ENCODE measurements at regions not wholly inside any gene's neighbourhood (a gene's known extent, or its start where the extent isn't known, plus 50 kb on each side); places are given as distances from the start of the nearest gene placed in this dataset.

DNA sequence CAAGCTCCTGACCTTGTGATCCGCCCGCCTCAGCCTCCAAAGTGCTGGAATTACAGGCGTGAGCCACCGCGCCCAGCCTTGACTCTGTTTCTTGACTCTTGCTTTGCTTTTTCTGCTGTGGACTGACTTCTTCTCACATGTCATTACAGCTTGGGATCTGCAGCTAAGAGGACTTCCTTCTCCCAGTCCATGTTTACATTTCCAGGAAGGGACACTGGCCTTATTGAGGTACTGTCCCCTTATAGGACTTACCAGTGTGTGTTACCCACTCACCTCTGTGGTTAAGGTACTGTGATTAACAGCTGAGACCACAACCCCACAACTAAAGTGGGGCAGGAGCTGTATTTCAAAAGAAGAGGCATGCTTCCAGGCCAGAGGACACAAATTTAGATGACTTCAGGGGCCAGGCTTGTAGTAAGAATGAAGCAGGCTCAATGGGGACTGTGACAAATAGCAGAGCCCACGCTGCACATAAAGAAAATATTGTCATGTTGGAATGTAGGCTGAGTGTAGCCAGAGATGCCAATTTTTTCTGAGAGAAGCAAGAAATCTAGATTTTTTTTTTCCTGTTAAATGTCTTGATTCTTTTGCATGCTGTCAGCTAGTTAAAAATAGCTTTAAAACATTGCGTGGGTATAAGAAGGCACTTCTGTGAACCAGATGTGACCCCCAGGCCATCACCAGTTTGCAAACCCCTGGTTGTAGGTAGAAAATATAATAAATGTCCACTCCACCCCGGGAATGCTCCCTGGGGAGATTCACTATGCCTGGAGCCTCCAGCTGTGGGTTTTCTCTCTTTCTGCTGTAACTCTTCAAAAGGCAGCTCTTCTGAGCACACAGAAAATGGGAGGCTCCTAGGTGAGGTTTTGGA is 75.0 kb downstream of the PTPDC1 start:
- ATAC-seq = no peak
- Histone ChIP-seq H3K4me3 (no peak overlapping the region), H3K36me3 (no peaks in the 10 kb centered on the region), H3K9me3 (no peaks in the 10 kb centered on the region), H3K27me3 (no peaks in the 10 kb centered on the region), H3K4me1 (peaks cover 8 to 13% of the 10 kb centered on the region in 2 donors), H3K27ac (no peak overlapping the region)
- no peak for TF ChIP-seq CTCF (IDR thresholded peaks at IDR 0.05)
- DNase-seq = no peak
- intact Hi-C loops (cut with DNase I) = no loop called here

DNA sequence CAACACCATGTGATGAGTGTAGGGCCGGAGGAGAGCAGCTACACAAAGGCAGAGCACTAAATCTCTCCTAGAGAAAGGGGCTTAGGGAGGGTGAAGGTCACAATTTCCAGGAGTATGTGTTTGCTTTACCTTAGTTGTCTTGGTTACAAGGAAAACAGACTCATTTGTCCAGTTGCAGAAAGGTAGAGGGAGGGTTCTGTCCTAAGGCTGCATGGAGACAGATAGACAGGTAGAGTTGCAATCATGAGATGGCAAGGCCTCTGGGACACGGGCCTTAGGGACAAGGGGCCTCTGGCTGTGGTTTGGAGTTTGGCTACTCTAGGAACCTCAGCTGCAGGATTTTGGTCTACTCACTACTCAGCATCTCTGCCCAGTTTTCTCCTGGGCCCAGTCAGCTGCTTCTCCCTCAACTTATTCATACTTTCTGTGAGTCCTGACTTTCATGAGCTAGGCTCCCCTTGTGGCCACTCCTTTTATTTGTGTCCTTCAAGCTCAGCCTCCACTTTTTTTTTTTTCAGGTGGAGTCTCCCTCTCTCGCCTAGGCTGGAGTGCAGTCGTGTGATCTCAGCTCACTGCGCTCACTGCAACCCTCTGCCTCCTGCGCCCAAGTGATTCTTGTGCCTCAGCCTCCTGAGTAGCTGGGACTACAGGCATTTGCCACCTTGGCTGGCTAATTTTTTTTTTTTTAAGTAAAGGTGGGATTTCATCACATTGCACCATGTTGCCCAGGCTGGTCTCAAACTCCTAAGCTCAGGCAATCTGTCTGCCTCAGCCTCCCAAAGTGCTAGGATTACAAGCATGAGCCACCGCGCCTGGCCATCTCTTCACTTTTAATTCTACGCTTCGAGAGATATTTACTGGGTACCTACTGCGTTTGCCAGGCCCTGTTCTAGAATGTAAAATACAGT is 76.6 kb downstream of the PTPDC1 start:
- Histone ChIP-seq H3K4me1 (peaks cover 13 to 20% of the 10 kb centered on the region in 2 donors), H3K9me3 (no peaks in the 10 kb centered on the region), H3K36me3 (no peaks in the 10 kb centered on the region), H3K27ac (no peak overlapping the region), H3K4me3 (no peak overlapping the region), H3K27me3 (no peaks in the 10 kb centered on the region)
- ATAC-seq (no peak), DNase-seq (no peak)
- intact Hi-C loops (cut with DNase I) = no loop called here
- TF ChIP-seq CTCF (IDR thresholded peaks at IDR 0.05) = no peak

- intact Hi-C loops (cut with DNase I) = no loop called here
- peaks cover 10 to 14% of the 10 kb centered on the region in 2 donors for H3K4me1 ChIP-seq
- DNase-seq (no peak), ATAC-seq (no peak)
- TF ChIP-seq CTCF (IDR thresholded peaks at IDR 0.05) = no peak
- no peaks in the 10 kb centered on the region for H3K36me3 ChIP-seq
- H3K4me3 ChIP-seq = no peak overlapping the region
- H3K27me3 ChIP-seq = no peaks in the 10 kb centered on the region
- no peak overlapping the region for H3K27ac ChIP-seq
- no peaks in the 10 kb centered on the region for H3K9me3 ChIP-seq
These were observed 77.4 kb downstream of the PTPDC1 start for GRCh38 chr9:94161673-94162072.

DNA sequence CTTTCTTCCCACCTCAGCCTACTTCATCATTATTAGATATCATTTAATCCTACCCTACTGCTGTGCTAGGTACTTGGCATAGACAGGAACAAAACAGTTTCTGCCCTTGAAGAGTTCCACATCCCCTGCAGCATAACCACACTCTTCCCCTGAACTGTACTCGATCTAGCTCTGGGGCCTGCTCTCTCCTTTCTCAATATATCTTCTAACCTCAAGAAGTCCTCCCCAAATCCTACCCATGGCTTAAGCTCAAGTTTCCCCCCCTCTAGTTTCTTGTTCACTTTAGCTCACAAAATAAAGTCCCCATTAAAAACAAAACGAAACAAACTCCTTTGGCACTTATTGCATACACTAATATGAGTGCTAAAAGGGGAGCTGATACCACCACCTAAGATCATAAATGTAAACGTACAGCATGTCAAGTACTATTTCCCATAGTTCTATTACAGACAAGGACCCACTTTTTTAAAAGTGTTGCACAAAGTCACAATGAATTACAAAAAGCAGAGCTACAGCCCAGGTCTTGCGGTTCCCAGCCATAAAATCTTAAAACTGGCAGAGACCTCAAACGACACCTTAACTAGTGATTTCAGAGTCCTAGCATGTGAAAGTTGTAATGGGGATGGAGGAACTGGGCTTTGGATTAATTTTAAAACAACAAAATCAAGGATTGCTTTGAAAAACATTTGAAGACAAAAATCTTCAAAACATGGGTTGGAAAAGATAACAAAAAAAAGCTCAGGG is 80.7 kb downstream of the PTPDC1 start:
- no peaks in the 10 kb centered on the region for H3K27me3 ChIP-seq
- H3K4me1 ChIP-seq = peaks cover 24 to 34% of the 10 kb centered on the region in 2 donors
- no peak for DNase-seq
- no peak for ATAC-seq
- peak overlapping the region in 1 of 2 donors; percentile 75 for H3K4me3 ChIP-seq
- TF ChIP-seq CTCF (IDR thresholded peaks at IDR 0.05) = no peak
- intact Hi-C loops (cut with DNase I) = no loop called here
- H3K36me3 ChIP-seq = no peaks in the 10 kb centered on the region
- H3K27ac ChIP-seq = peak overlapping the region in 1 of 2 donors; percentile 99
- no peaks in the 10 kb centered on the region for H3K9me3 ChIP-seq
